Fibroblast of skin of left quadriceps (primary cell): ENCODE measurements at regions not wholly inside any gene's neighbourhood (a gene's known extent, or its start where the extent isn't known, plus 50 kb on each side); places are given as distances from the start of the nearest gene placed in this dataset.

Source experiments
- DNase-seq, 2 experiments: peaks; one replicate each; pipeline ENCODE4 v3.0.0-alpha.2; 2013; ENCODE audit warnings: low read depth in 2 of 2

DNA sequence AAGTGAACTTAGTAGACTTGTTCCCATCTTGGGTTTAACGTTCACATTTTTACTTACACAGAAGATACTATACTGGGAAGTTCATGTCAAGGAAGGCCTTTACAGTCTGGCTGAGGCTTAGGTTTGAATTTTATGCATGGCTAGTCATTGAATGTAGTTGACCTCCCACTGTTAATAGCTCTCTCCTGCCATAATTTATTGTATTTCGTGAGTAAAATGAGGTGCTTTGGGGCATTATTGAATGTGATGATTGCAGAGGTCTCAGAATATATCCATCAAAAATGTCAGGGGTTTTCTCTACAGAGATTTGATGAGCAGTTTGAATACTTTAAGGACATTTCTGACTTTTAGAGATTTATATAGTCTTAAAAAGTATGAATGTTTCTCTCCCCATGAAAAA, 356.6 kb upstream of the GRM7 start:
- no peak for DNase-seq

DNA sequence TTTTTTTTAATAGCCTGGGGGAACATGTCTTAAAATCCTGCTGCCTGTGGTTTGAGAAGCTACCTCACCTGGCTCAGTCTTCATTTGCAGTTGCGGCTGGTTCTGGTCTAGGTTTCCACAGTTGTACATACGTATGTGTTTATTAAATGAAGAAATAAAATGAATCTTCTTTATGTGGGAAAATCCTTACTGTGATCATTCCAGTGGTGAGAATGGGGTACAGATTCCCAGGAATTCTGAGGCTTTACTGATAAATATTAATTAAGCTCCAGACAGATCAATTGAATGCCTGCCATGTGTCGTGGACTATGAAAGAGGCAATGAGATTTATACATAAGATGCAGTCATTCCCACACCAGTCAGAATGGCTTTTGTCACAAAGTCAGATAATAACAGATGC, 356.1 kb upstream of the GRM7 start:
- DNase-seq = no peak

DNA sequence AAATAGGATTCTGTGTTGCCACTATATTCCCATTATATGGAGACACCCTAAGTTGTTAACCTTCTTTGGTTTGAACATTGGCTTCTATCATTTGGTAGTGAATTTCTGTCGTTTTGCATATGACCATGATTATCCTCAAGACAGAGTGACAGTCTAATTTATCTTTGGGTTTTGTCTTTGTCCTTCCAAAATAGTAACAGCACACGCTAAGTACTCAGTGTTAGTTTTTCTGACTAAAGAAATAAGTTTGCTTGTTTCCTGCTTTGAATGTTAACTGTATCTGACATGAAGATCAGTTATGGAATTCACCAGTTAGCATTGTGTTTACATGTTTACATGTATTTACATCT, 352.5 kb upstream of the GRM7 start:
- DNase-seq = no peak

DNA sequence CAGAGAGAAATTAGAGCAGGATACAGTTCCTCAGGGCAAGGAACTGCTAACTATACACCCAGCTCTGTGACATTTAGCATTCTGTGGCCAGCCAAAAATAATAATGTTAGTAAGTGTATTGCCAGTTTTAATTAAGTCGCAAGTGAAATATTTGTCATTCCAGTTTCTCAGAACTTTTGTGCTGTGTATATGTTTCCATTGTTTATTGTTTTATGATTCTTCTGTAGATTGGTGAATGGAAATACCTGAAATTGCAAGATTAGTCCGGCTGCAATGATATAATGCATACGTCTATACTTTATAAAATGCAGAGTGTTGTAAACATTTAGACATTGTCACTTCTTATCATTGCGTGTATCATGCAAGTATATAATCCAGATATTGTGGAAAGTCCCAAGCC, 351.3 kb upstream of the GRM7 start:
- DNase-seq = no peak

DNA sequence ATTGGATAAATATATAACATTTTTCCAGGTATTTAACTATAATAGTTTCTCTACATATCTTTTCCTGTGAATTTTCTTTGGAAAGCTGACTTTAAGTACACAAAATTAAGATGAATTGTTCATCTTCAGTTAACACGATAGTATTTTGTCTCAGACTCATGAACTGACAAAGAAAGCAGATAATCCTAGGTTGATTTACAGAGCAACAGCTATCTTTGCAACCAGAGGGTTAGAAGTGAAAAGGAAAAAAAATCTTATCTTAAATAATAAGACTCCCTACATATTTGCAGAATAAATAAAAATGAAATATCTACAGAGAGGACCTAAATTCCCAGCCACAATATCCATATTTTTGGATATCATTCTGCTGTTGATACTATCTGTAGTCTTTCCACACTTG, 350.2 kb upstream of the GRM7 start:
- DNase-seq = no peak

DNA sequence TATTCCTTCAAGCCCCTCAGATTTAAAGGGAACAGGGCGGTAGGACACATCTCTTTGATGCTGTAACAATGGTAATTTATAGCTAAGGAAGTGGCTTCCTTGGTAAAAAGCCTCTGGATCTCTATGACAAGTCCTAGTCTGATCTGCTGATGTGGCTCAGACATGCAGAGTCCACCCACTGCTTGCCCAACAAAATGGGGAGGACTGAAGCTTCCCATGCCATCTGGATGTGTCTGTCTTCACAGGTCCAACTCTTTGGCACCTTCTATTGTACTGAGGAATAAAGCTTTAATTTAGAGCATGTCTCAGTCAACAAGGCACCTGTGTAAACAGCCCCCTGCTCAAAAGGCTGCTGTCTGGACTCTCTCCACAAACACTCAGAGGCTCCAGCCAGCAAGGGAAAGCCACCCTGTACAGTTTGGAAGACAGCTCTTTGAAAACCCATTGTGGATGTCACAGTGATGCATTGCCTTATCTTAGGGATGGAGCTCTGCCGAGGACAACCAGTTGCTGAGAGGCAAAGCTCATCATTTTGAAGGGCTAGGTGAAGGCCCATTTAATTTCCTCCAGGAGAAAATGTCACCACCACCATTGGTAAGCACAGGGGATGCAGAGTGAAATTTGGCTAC, 348.6 kb upstream of the GRM7 start:
- DNase-seq = no peak

DNA sequence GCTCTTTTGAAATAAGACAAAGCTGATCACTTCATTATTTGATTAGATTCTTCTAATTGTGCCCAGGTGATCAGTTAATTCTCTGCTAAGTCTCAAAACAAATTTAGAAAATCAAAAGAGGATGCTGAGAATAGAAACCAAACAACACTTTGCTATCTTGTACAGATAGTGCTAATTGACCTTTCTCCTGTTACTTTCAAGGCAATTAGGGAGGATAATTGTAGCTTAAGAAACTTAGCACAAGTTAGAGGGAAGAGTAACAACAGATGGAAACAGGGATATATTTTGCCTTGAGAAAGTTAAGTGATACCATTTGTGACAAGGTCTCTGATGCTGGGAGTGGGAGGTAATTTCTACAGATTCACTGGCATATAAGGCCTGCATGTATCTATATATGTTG, 344.8 kb upstream of the GRM7 start:
- DNase-seq = no peak

DNA sequence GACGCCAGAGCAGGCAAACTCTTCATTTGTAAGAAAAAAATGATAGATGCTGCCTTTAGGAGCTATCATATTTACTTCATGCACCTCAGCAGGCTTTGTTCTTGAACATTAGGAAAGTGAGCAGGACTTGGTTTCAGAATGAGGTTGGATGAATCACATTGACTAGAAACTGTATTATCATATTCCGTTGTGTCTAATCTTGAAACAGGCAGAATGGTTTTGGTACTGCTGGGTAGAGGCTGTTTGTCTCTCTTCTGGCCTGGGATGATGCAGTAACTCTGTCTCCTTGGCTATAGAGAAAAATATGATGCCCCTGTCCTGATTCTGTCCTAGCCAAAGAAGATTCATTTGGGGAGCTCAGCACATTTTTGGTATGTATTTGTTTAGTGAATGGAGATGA, 344.2 kb upstream of the GRM7 start:
- no peak for DNase-seq

DNA sequence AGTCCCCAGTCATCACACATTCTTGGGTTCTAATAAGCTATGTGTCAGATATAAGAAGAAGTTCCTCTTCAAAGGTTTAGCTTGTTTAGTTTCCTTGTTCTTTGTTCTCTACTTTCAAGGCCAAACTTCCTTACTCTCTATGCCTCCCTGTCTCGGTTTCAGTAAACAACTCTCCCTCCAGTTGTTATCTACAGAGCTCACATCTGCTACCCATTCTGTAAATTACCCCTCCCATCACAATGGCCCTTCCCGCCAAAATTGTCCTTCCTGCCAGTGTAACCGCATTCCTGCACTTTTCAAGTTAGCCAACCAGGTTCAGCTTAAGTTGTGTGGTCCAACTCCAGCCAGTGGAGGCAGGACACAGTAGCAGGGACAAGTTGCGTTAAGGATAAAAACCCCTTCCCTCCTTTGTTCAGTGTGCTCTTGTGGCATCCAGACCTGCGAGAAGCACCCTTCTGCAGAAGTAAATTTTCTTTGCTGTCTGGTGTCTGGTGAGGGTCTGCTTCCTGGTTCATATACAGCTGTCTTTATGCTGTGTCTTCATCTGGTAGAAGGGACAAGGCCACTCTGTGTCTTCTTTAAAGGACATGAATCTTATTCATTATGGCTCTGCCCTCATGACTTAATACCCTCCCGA, 342.1 kb upstream of the GRM7 start:
- no peak for DNase-seq

DNA sequence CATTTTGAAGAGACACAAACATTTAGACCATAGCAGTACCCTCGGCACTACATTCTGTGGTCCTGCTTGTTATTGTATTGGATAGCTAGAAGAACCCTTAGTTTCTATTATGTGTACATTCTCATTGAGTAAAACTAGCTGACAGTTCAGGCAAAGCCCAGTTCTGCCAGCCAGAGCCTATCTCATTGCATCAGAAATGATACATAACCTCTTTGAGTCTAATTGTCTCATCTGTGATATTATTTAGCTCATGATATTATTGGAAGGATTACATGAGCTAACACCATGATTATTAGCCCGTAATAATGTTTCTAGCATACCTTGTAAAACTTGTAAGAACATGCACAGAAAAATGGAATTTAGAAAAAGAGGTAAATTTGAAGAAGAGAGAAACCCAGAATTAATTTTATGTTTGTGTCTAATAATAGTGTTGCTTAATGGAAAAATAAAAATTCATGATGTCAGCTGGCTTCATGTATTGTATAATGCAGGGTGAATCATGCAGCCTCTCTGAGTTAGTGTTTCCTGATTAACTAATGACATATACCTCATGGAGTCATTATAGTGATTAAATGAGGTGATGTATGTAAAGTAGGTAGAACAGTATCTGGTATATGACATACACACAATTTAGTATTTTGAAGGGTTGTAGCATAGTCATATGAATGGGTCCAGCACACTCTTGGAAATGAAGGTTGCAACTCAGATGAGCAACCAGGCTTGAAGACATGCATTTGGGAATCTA, 339.4 kb upstream of the GRM7 start:
- no peak for DNase-seq

DNA sequence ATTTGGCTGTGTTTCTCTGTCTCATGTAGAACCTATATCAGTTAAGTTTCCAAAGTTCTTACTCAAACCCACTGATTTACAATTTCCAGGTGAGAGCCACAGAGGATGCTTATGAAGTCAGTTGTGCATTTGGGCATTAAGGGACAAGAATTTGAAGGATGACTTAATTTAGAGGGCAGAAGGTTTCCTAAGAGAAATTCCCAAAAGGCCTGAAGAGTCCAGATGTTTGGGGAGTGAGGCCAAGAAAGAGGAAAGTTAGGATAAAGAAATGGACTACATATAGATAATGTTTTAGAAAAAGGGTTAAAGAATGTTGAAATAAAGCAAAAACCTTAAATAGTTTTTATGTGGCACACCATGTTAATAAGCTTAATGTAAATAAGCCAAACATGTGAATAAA, 338.7 kb upstream of the GRM7 start:
- DNase-seq = no peak

DNA sequence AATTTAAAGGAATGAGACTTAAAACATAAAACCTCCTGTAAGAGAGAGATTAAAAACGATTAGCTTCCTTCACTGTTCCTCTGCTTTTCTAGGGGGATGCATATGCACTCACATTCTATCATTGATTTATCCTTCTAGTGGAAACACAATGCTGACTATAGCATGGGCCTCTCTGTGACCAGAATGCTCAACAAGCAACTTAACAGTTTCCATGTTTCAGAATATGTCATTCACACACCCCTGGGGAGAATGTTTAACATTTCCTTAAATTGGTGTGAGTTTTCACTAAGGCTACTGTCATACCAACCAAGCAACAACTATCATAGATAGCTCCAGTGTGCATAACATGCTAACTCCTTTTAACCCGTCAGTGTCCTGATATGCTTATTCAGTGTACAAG, 337.9 kb upstream of the GRM7 start:
- DNase-seq = no peak

DNA sequence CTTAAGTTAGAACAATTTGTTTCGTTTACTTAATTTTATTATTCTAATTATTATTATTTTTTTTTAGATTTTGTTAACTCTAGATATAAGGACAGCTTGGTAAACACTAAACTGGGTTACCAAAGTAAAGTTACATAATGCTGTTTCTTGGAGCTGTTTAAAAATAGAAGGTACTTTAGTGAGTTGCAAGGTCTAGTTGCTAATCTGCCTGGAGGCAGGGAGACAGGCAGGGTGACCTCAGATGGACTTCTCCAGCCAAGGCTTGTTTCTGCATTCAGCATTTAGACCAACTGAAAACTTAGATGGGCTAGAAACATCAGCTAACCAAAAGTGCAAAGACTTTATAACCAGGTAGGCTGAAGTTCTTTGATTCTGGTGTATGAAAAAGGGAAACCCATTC, 336.4 kb upstream of the GRM7 start:
- no peak for DNase-seq

DNA sequence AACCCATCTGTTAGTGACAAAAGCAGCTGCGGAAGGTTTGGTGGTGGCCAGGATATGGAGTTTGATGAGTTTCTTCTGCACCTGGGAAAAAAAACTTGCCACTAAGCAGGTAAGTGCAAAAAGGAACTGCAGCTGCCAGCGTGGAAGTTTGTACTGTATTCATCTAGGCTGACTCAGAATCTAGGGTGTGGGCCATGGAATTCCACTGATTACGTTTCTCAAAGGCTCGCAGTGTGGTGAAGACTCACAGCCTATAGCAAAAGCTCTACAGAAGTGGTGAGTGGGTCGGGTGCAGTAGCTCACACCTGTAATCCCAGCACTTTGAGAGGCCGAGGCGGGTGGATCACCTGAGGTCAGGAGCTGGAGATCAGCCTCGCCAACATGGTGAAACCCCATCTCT, 334.6 kb upstream of the GRM7 start:
- no peak for DNase-seq

DNA sequence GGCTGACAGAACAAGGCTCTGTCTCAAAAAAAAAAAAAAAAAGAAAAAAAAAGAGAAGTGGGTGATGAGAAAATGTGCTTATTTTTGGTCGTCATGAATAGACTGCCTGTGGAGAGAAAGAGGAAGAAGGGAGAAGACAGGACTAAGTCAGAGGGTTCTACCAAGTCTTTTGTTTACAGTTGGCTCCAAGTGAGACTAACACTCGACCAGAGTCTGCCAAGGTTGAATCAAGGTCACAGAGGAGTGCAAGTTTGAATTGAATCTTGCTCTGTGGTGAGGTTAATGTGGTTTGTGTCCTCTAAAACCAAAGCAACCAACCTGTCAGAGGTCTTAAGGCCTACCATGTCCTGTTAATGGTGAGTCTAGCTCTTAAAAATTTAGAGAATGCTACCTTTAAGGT, 334.1 kb upstream of the GRM7 start:
- DNase-seq = no peak

DNA sequence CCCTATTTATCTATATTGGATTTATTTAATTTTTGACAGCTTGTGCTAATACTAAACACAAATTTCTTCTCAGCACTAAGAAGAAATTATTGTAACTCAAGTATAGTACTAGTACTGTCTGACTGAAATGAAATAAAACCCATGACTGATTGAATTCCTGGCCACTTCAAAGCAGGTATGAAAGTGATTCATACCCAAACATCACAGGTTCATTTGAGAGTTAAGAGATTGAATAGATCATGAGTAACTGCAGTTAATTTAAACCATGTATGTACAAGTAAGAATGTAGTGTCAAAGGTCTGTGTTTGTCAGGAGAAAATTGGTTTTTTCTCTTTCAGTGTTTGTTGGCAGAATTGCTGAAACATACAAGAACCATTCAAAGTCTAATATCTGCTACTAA, 332.0 kb upstream of the GRM7 start:
- no peak for DNase-seq

DNA sequence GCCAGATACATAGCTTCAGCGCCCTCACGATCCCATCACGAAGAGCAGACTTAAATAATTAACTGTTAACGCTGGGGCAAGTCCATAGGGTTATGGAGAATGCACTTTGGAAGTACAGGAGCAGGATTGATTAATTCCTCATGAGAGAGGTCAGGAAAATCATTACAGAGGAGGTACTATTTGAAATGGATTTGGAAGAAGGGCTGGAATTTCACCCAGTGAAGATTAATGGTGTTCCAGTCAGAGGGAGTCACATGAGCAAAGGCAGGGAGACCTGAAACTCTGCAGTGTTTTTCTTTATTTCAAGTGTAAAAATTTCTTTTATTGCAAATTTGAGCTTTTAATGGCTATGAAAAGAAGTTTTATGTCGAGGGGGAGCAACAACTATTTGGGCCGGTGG, 329.8 kb upstream of the GRM7 start:
- DNase-seq = no peak

DNA sequence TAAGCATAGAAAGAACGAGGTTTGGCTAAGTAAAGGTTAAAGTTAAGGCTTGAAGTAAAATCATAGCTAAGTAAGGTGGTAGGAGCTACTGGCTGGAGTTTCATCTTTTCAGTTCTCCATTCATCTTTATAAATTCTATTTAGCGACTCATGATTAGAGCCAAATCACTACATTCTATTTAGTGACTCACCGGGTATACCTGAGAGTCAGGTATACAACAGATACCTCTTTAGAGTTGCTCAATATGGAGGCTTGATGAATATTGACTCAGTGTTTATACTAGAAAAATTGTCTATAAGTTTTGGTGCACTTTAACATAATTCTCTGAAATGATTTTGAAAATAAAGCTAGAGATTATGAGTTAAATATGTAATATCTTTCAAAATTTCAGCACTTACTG, 328.8 kb upstream of the GRM7 start:
- DNase-seq = no peak

DNA sequence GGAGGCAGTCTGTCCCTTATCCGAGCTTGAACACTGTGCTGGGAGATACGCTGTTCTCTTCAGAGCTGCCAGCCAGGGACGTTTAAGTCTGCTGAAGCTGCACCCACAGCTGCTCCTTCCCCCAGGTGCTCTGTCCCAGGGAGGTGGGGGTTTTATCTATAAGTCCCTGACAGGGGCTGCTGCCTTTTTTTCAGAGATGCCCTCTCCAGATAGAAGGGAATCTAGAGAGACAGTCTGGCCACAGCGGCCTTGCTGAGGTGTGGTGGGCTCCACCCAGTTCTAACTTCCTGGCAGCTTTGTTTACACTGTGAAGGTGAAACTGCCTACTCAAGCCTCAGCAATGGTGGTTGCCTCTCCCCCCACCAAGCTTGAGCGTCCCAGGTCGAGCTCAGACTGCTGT, 319.9 kb upstream of the GRM7 start:
- no peak for DNase-seq

DNA sequence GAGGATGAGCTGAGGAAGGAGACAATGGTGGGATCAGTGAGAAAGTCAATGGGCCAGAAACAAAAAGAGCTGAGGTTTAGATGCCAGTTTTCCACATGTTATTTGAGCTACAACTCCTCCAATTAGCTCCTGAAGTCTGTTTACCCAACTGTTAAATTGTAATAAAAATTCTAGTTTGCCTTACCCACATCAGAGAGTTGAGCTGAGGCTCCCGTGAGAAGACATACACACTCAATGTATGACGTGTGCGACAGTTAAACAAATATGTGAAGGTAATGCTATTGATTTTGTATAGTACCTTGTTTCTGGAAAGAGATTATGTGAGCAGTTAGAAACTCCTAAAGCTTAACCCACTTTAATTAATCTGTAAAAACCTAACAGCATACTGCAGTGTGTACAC, 318.1 kb upstream of the GRM7 start:
- no peak for DNase-seq

DNA sequence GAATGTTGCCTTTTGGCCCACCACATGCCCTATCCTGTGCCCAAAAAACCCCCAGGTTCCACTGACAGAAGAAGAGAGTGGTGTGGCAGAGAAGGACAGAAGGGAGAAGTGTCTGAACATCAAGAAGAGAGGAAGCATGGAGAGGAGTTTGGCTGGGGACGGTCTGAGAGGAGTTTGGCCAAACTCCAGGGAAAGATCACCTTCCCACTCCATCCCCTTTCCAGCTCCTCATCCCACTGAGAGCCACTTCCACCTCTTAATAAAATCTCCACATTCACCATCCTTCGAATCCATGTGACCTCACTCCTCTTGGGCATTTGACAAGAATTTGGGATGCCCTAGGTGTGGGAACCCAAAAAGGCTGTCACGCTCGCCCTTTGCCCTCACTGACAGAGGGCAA, 311.6 kb upstream of the GRM7 start:
- no peak for DNase-seq

DNA sequence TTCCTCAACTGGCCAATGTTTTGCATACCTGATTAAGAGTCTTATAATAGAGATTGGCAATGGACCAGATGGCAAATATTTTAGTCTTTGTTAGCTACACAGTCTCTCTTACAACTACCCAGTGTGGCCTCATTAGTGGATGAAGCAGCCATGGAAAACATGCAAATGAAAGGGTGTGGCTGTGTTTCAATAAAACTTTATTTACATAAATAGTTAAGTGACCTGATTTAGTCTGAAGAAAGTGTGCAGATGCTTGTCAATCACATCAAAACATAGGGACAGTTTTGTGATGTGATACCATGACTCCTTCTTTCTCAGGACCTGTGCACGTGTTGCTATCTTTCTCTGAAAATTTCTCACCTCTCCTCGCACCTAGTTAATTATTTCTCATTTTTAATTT, 309.8 kb upstream of the GRM7 start:
- no peak for DNase-seq

DNA sequence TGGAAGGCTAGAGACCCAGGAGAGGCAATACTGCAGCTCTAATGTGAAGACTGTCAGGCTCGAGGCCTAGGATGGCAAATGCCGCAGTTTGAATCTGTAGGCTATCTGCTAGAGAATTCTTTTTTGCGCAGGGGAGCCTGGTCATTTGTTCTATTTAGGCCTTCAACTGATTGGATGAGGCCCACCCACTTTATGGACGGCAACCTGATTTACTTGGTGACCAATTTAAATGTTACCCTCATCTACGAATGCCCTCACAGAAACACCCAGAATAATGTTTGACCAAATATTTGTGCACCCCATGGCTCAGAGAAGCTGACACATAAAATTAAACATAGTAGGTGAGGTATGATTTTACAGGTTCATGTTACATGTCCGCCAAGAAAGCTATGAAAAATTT, 300.7 kb upstream of the GRM7 start:
- no peak for DNase-seq

DNA sequence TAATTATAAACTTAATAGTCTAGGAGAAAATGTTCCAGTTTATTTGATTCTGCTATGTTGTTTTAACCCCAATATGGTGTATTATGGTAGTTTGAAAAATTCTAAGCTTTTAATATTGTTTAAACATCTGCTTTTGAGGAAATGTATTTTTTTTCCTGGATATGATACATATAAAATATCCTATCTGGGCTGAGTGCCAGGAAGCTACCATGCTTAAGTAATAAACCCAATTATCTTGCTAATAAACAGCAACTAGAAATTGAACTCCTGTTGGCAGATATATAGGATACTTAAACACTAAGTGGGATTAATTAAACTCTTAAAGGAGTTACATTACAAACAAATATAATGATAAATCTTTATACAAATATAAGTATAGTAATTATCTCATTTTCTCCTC, 293.7 kb upstream of the GRM7 start:
- DNase-seq = no peak
